ENCODE measurements at regions not wholly inside any gene's neighbourhood (a gene's known extent, or its start where the extent isn't known, plus 50 kb on each side); places are given as distances from the start of the nearest gene placed in this dataset.

DNA sequence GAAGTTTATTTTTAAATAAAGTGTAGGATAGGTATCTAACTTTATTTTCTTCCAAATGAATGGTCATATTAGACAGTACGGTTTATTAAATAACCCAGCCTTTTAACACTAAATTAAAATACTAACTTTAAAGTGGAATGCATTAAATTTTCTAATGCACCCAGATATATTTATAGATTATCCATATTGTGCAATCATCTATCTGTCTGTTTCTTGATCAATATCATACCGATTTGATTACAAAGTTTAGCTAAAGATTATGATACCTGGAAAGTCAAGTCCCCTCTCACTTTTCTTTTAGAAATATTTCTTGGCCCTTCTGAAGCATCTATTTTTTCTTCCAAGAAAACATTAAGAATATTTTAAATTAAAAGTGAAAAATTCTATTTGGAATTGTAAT is 124.3 kb upstream of the PDE5A start:
- no peaks in the 10 kb centered on the region for H3K36me3 Mint-ChIP-seq
- no peaks in the 10 kb centered on the region for H3K9me3 Mint-ChIP-seq
- no peak overlapping the region for H3K27ac Mint-ChIP-seq
- no peaks in the 10 kb centered on the region for H3K4me1 Mint-ChIP-seq
- H3K27me3 Mint-ChIP-seq, result peaks cover 9% of the 10 kb centered on the region
- no peak overlapping the region for H3K4me3 Mint-ChIP-seq

DNA sequence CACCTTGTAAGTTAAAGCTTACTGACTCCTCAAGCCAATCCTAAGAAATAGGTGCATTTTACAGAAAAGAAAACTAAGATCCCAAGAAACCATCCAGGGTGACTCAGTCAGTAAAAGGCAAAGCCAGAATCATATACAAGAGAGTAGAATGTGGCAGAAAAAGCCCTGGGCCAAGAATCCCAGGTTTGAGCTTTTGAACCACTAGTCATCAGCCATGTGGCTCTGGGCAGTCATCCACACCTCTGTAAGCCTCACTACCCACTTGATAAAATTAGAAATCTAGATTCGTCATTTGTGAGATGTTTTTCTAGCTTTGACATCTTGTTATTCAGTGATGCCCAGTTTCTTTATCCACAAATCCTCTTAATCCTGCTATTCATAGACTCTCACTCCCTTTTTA is 122.2 kb upstream of the PDE5A start:
- no peak overlapping the region for H3K27ac Mint-ChIP-seq
- H3K9me3 Mint-ChIP-seq, result no peaks in the 10 kb centered on the region
- no peak overlapping the region for H3K4me3 Mint-ChIP-seq
- no peaks in the 10 kb centered on the region for H3K36me3 Mint-ChIP-seq
- H3K27me3 Mint-ChIP-seq, result peaks cover 8% of the 10 kb centered on the region
- no peaks in the 10 kb centered on the region for H3K4me1 Mint-ChIP-seq

DNA sequence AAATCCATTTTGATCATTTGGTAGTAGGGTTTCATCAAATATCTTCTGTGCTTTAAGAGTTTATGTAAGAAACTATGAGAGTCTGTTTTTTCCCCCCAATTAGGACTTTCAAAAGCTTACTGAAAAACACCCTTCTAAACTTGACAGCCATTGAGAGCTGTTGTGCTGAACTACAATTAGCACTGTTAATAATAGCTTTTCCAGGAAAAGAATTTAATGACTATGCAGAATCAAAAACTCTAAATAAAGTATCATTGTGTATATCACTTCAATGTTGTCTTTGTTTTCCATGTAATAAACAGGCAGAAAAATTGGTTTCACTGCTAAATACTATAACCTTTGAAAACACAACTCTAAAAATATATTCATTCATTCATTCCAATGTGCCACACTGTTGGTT is 121.4 kb upstream of the PDE5A start:
- Mint-ChIP-seq H3K36me3 (no peaks in the 10 kb centered on the region), H3K27me3 (peaks cover 5% of the 10 kb centered on the region), H3K27ac (no peak overlapping the region), H3K4me3 (no peak overlapping the region), H3K9me3 (no peaks in the 10 kb centered on the region), H3K4me1 (no peaks in the 10 kb centered on the region)

DNA sequence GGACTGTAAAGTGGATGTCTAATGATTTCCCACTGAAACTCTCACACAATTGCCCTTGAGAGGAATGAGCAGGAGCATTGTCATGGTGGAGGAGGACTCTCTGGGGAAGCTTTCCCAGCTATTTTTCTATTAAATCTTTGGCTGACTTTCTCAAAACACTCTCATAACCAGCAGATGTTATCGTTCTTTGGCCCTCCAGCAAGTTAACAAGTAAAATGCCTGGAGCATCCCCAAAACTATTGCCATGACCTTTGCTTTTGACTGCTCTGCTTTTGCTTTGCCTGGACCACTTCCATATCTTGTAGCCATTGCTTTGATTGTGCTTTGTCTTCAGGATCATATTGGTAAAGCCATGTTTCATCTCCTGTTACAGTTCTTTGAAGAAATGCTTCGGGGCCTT is 120.2 kb upstream of the PDE5A start:
- Mint-ChIP-seq H3K9me3 (no peaks in the 10 kb centered on the region), H3K4me1 (no peaks in the 10 kb centered on the region), H3K27ac (no peak overlapping the region)

DNA sequence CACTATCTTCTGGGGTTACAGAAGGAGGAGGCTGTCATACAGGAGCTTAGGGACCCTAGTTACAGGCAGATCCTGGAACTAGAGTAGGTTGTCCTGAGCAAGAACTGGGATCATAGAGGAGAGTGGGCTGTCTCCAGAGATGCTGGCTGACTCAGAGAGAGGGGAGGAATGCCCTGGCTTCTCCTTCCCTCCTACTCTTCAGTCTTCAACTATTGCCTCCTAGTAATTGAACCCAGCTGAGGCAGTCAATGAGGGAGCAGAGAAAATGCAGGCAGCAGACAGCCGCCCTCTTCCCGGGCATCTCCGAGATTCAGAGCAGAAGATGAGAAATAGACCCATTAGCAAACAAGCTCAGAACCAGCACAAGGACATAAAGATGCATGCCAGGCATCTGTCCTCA is 118.3 kb upstream of the PDE5A start:
- H3K36me3 Mint-ChIP-seq, result no peaks in the 10 kb centered on the region
- H3K27me3 Mint-ChIP-seq, result peaks cover 8% of the 10 kb centered on the region
- H3K9me3 Mint-ChIP-seq, result no peaks in the 10 kb centered on the region
- no peak overlapping the region for H3K4me3 Mint-ChIP-seq
- H3K27ac Mint-ChIP-seq, result no peak overlapping the region
- no peaks in the 10 kb centered on the region for H3K4me1 Mint-ChIP-seq

More for the DNA sequence above, 120.2 kb upstream of the PDE5A start:
- Mint-ChIP-seq H3K27me3 (peaks cover 6% of the 10 kb centered on the region), H3K36me3 (no peaks in the 10 kb centered on the region), H3K4me3 (no peak overlapping the region)

DNA sequence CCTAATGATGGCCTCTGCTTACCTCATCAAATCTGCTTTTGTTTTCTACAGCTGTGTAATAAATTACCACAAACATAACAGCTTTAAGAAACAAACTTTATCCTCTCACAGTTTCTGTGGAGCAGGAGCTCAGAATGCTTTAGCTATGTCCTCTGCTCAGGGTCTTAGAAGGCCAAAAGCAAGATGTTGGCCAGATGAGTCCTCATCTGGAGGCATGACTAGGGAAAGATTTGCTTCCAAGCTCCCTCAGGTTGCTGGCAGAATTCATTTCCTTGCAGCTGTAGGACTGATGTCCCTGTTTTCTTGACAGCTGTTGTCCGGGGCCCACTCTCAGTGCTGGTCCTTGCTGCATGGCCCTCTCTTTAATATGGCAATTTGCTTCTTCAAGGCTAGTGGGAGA is 116.7 kb upstream of the PDE5A start:
- Mint-ChIP-seq H3K27me3 (peaks cover 8% of the 10 kb centered on the region), H3K9me3 (no peaks in the 10 kb centered on the region), H3K4me1 (no peaks in the 10 kb centered on the region), H3K4me3 (no peak overlapping the region), H3K36me3 (no peaks in the 10 kb centered on the region), H3K27ac (no peak overlapping the region)

DNA sequence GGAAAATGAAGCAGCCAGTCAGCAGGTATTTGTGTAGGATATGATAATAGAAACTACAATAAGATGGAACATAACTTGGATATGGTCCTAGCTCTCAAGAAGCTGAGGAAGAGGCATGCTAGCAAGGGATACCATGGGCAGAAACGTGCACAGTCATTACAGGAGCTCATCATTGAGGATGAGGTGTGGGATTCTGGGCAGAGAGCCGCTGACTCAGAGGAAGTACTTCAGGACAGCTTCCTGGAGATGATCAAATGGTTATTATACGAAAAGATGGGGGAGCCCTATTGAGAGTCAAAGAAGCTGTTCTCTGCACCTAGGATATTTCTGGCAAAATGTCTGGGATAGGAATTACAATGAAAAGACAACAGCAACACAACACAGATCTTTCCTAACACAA is 116.0 kb upstream of the PDE5A start:
- H3K27ac Mint-ChIP-seq, result no peak overlapping the region
- no peaks in the 10 kb centered on the region for H3K9me3 Mint-ChIP-seq
- H3K27me3 Mint-ChIP-seq, result peaks cover 8% of the 10 kb centered on the region
- no peak overlapping the region for H3K4me3 Mint-ChIP-seq
- H3K36me3 Mint-ChIP-seq, result no peaks in the 10 kb centered on the region
- no peaks in the 10 kb centered on the region for H3K4me1 Mint-ChIP-seq

DNA sequence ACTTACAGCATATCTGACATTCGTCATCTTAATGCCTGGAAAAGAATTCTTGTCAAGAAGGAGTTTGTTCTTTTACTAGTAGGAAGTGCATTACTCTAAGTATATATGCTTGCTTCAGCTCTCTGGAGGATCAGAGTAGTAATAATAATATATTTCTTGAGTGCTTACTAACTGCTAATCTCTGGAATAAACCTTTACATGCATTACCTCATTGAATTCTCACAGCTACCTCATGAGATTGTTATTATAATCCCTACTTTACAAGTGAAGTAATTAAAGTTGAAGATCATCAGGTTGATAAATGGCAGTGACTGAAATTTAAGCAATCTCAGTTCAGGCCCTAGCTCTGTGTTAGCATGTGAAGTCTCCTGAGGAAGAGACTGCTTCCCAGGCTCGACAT is 115.0 kb upstream of the PDE5A start:
- Mint-ChIP-seq H3K4me3 (no peak overlapping the region), H3K36me3 (no peaks in the 10 kb centered on the region), H3K4me1 (no peaks in the 10 kb centered on the region), H3K27me3 (peaks cover 8% of the 10 kb centered on the region), H3K9me3 (no peaks in the 10 kb centered on the region), H3K27ac (no peak overlapping the region)

DNA sequence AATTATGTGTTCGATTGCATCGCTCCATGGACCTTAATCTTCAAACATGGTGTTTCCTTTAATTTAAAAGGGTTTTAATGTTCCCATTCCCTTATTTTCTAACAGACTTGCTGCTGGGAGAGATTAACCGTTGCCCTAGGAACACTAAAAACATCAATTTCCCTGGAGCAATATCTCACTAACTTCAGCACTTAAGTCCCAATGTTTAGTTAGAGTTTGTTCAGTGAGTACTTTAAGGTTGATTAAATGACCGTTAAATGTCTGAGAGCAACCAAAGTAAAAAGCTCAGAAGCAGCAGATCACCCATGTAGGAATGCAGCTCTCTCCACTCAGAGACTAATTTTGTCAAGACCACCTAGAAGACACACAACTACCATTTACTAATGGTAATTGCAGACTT is 111.2 kb upstream of the PDE5A start:
- Mint-ChIP-seq H3K27me3 (peaks cover 4% of the 10 kb centered on the region), H3K9me3 (no peaks in the 10 kb centered on the region), H3K4me3 (no peak overlapping the region), H3K27ac (no peak overlapping the region), H3K4me1 (no peaks in the 10 kb centered on the region), H3K36me3 (no peaks in the 10 kb centered on the region)

DNA sequence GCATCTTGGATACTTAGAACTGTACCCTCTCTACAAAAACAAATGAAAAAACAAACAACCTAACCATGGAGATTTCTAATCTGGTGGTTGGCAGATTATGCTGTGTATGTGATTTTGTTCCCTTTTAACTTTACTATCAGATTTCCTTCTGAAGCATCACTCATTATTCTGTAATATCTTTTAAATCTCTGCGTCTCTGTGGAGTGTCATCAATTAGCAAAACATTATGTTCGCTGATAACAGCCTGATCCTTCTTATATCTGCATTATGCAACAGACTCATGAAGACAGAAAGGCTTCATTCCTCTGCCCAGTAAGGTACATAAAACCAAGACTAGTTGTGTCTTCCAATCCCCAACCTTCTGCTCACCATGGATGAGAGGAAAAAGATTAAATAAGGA is 110.3 kb upstream of the PDE5A start:
- H3K27me3 Mint-ChIP-seq, result peaks cover 2% of the 10 kb centered on the region
- H3K4me1 Mint-ChIP-seq, result no peaks in the 10 kb centered on the region
- no peak overlapping the region for H3K27ac Mint-ChIP-seq
- no peaks in the 10 kb centered on the region for H3K9me3 Mint-ChIP-seq
- no peak overlapping the region for H3K4me3 Mint-ChIP-seq
- no peaks in the 10 kb centered on the region for H3K36me3 Mint-ChIP-seq

DNA sequence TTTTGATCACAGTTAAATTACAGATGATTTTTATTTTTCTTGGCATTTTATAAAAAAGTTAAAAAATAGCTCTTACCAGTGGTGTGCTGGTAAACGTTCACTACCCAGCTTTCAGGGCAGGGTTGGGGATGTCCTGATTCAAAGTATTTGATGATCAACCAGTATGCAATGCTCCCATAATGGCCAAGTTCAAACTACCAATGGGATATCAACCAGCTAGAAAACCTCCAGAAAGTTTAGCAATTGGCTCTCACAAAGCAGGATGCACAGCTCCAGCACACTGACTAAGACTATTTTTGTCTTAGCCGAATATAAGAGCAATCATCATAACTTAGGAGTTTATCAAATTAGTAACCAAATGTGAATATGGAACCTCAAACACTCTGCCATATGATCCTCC is 108.0 kb upstream of the PDE5A start:
- Mint-ChIP-seq H3K27ac (no peak overlapping the region), H3K4me1 (no peaks in the 10 kb centered on the region), H3K9me3 (no peaks in the 10 kb centered on the region), H3K36me3 (no peaks in the 10 kb centered on the region), H3K27me3 (peaks cover 2% of the 10 kb centered on the region), H3K4me3 (no peak overlapping the region)

DNA sequence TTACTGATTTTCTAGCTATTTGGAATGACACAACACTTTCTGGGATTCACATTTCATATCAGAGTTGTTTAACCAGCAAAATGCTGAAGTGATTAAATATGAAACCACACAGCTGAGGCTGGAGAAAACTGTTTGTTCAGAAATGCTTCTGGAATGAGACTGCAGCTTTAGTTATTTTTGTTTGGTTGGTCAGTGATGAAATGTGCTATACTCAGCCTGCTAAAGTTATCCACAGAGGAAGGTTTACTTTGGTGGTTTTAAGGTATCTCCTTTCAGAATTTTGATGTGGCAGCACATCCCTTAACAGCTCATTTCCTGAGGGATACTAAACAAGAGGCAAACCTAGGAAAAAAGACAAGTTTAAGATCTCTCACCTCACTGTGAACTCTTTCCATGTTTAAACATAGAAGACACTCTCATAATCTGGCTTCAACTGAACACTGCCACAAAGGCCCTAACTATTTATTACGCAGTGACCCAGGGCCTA is 106.6 kb upstream of the PDE5A start:
- no peaks in the 10 kb centered on the region for H3K36me3 Mint-ChIP-seq
- no peaks in the 10 kb centered on the region for H3K9me3 Mint-ChIP-seq
- no peak overlapping the region for H3K27ac Mint-ChIP-seq
- H3K27me3 Mint-ChIP-seq, result peaks cover 2% of the 10 kb centered on the region
- no peak overlapping the region for H3K4me3 Mint-ChIP-seq
- no peaks in the 10 kb centered on the region for H3K4me1 Mint-ChIP-seq

DNA sequence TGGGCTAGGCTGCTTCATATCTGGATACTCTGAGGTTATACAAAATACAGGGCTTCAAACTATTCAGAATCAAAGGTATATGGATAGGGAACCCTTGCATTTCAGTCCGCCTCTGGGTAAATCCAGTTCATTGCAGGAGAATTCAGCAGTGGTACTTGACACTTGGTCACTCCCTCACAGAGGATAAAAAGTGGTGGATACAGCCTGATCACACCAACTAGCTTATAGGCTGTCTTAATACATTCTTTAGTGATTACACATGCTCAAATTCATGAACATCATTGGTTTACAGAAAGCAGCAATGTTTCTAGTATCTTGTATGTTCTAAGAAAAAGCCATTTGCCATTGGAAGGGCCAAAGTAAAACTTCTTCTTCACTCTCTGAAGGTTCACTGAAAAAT is 104.8 kb upstream of the PDE5A start:
- H3K4me3 Mint-ChIP-seq, result no peak overlapping the region
- H3K27me3 Mint-ChIP-seq, result peaks cover 2% of the 10 kb centered on the region
- no peaks in the 10 kb centered on the region for H3K4me1 Mint-ChIP-seq
- peaks cover 7% of the 10 kb centered on the region for H3K9me3 Mint-ChIP-seq
- H3K36me3 Mint-ChIP-seq, result no peaks in the 10 kb centered on the region
- H3K27ac Mint-ChIP-seq, result no peak overlapping the region

DNA sequence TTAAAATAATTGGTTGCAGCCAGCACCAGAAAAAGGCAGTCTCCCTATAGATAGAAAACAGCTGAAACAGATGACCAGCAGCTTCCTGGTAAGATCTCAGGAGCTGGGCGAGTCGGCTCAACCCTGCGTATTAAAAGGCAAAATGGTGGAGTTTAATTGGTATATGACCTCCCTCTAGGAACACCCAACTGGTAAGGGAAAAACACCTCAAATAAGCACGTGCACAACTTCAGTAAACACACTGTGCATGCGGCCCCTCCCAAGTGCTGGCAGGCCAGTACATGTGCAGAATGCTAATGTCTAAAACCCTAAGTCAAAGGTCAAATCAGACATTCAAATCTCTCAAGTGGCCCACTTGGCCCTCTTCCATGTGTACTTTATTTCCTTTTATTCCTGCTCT is 103.2 kb upstream of the PDE5A start:
- H3K4me1 Mint-ChIP-seq, result no peaks in the 10 kb centered on the region
- peaks cover 10% of the 10 kb centered on the region for H3K9me3 Mint-ChIP-seq
- no peak overlapping the region for H3K27ac Mint-ChIP-seq
- H3K4me3 Mint-ChIP-seq, result no peak overlapping the region
- no peaks in the 10 kb centered on the region for H3K36me3 Mint-ChIP-seq
- H3K27me3 Mint-ChIP-seq, result peaks cover 2% of the 10 kb centered on the region

DNA sequence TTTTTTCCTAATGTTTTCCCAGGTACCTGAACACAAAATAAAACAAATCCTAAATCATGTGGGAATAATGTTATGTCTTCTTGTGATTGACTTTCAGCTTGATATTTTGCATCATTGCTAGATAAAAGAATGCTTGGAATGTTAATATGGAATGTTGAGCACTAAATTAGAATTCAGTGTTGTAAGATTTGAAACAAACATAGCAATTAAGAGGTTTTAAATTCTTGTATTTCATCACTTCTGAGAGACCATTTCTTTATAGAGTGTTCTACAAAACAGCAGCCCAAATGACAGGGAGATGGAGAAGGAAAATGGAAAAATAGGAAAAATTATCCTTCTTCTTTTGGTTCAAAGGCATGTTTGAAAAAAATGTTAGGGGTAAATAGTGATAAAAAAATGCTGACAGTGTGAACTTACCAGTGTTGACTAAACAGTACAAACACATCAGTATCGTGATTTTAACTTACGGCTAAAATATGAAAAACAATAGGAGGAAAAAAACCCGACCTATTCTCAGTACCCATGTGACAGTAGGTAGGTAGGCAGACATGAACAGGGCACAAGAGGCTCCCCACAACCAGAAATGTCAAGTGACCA is 102.6 kb upstream of the PDE5A start:
- H3K36me3 Mint-ChIP-seq, result no peaks in the 10 kb centered on the region
- peaks cover 10% of the 10 kb centered on the region for H3K9me3 Mint-ChIP-seq
- no peak overlapping the region for H3K4me3 Mint-ChIP-seq
- no peaks in the 10 kb centered on the region for H3K4me1 Mint-ChIP-seq
- no peak overlapping the region for H3K27ac Mint-ChIP-seq
- H3K27me3 Mint-ChIP-seq, result peaks cover 2% of the 10 kb centered on the region

DNA sequence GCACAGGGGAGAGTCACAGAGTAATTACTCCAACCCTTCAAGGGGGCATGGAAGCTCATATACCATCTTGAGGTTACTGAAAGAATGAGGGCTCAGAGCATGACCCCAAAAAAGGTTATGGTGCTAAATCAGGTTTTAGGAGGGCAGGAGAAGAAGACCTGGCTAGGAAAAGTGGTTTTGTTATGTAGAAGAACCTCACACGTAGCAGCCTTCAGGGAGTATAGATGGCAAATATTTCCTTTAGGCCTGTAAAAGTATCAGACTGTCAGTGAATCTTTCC is 102.0 kb upstream of the PDE5A start:
- Mint-ChIP-seq H3K27me3 (peaks cover 2% of the 10 kb centered on the region), H3K4me1 (no peaks in the 10 kb centered on the region), H3K36me3 (no peaks in the 10 kb centered on the region), H3K27ac (no peak overlapping the region), H3K4me3 (no peak overlapping the region), H3K9me3 (peaks cover 10% of the 10 kb centered on the region)

DNA sequence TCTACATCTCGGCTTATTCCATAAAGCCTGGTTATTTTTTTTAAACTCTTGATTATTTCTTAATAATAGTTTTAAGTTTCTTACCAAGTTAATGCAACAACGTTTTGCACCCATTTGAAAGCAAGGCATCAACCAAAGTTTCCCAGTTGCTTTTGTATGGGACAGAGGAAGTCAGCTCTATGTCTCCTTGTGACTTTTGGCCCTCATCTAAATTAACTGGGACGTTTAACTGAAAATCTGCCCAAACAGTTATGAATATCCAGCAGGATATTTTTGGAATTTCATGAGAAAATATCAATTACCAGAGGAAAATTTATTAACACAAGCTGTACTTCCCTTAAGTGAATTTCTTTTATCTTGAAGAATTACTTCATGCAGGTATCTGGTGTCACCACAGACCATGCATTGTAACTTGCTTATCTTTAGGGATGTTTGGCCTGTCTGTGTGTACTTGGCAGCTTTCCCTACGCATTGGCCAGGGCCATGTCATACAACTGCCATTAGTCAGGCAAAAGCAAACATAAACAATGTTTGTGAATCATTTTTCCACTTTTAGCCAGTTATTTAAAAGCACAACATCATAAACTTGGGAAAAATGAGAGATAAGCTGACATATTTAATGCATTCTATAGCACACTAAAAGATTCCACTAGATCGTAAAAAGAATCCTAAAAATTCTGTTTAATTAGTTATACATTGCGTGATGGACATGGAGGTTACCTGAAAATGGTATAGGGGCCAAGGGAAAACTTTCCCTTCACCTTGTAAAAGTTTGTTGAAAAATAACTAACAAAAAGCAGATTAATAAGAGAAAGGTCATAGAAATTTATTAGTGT is 101.4 kb upstream of the PDE5A start:
- Mint-ChIP-seq H3K36me3 (no peaks in the 10 kb centered on the region), H3K4me3 (no peak overlapping the region), H3K27me3 (peaks cover 2% of the 10 kb centered on the region), H3K9me3 (peaks cover 10% of the 10 kb centered on the region), H3K4me1 (no peaks in the 10 kb centered on the region), H3K27ac (no peak overlapping the region)

Data from activated naive CD4-positive, alpha-beta T cell treated with anti-CD3 and anti-CD28 coated beads, Interleukin-2, amount 50 U/mL, for 24 hours (primary cell).